ENCODE measurements at regions not wholly inside any gene's neighbourhood (a gene's known extent, or its start where the extent isn't known, plus 50 kb on each side); places are given as distances from the start of the nearest gene placed in this dataset.

GRCh38 chr2:194985258-194985657 is 671.8 kb upstream of the SLC39A10 start:
- no peak for TF ChIP-seq REST (tag by site-specific recombination; IDR thresholded peaks at IDR 0.05)
- no peak for TF ChIP-seq ZNF133 (tag by site-specific recombination; IDR thresholded peaks at IDR 0.05)
- no peak for TF ChIP-seq ZNF510 (tag by site-specific recombination; IDR thresholded peaks at IDR 0.05; ENCODE audit: insufficient replicate concordance)
- TF ChIP-seq ZNF184 (tag by site-specific recombination; IDR thresholded peaks at IDR 0.05) = no peak
- no peak for TF ChIP-seq CTCF (tag by site-specific recombination; IDR thresholded peaks at IDR 0.05)
- TF ChIP-seq ZNF692 (tag by site-specific recombination; IDR thresholded peaks at IDR 0.05) = no peak
